ENCODE measurements at regions not wholly inside any gene's neighbourhood (a gene's known extent, or its start where the extent isn't known, plus 50 kb on each side); places are given as distances from the start of the nearest gene placed in this dataset.
"Not testable (repeated sequence)": the region's sequence is repeated elsewhere in the genome, so short reads cannot be mapped to it uniquely, and the experiment has no call there.

DNA sequence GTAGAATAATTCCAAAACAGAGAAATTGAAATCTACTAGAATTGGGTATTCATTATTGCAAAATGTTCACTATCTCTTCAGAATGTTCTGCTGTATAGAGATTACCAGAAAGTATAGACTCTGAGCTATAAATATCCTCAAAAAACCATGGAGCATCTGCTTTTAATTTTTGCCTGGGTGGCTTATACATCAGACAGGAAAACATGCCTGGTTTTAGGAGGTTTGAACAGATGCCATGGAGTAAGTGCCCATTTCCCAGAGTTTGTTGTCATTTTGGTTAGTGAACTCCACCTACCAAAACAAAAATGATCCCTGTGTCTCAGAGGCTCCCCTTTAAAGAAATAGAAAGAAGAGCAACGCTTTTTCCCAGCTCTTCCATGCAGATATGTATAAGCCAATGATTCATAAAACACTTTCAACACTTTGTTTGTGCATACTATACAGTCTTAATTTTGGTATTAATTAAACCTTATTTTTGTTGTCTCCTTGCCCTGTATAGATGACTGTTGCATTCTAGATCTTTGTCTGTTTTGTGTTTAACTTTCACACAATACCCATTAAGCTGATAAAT lies 68.7 kb downstream of the MEPE start:
- no peak for DNase-seq

GRCh38 chr4:87904639-87905160 lies 70.8 kb upstream of the SPP1 start:
- DNase-seq = no peak

GRCh38 chr4:87908336-87908735 lies 67.2 kb upstream of the SPP1 start:
- DNase-seq = no peak

DNA sequence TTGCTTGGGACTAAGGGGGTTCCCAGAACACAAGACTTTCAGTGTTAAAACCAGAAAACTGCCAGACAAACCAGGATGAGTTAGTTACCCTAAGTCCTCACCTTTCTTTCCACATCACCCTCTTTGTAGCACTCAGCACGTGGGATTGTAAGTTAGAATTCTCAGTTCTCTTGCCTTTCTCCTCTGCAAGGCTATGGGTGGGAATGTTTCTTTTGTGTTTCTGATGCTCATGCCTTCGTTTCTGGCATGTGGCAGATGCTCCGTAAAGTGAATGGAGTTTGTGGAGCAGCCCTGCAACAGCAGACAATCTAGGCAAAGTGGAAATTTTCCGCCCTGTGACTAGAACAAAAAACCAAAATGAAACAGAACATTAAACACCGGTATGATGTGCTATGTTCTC lies 64.7 kb upstream of the SPP1 start:
- DNase-seq = no peak

GRCh38 chr4:87911252-87911774 lies 64.2 kb upstream of the SPP1 start:
- DNase-seq = no peak

- no peak for DNase-seq
These were observed 63.1 kb upstream of the SPP1 start for GRCh38 chr4:87912164-87913004.

DNA sequence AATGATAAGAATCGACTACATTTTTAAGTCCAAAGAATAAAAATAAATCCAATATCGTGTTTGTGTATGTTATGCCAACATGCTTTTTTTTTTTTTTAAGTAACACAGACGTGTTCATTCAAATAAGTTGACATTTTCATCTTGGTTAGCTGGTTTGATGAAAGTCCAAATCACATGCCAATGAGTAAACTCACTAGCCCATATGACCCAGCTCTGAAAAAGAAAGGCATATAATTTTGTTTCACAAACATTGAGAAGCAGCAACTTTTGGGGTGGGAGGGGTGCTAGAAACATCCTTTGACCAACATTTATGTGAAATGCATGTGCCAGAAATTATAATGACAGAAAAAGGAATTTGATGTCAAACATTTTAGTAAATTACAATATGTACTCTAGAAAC lies 61.6 kb upstream of the SPP1 start:
- DNase-seq = no peak

- DNase-seq = no peak
These were observed 59.9 kb upstream of the SPP1 start for GRCh38 chr4:87915621-87916020.

GRCh38 chr4:87916626-87917025 lies 58.9 kb upstream of the SPP1 start:
- peak; percentile 63 for DNase-seq

DNA sequence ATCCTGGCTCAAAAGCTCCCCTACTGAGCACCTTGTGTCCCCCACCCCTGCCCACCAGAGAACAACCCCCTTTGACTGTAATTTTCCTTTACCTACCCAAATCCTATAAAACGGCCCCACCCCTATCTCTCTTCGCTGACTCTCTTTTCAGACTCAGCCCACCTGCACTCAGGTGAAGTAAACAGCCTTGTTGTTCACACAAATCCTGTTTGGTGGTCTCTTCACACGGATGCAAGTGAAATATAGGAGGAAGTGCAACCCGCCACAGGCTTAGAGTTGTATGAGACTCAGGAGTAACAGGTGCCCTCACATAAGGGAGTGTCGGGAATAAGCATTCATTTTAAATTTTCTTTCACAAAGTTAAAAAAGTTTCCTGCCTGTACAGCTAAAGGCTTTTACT lies 57.6 kb upstream of the SPP1 start:
- DNase-seq = not testable (repeated sequence)

- DNase-seq = no peak
These were observed 57.0 kb upstream of the SPP1 start for GRCh38 chr4:87918314-87919058.

DNA sequence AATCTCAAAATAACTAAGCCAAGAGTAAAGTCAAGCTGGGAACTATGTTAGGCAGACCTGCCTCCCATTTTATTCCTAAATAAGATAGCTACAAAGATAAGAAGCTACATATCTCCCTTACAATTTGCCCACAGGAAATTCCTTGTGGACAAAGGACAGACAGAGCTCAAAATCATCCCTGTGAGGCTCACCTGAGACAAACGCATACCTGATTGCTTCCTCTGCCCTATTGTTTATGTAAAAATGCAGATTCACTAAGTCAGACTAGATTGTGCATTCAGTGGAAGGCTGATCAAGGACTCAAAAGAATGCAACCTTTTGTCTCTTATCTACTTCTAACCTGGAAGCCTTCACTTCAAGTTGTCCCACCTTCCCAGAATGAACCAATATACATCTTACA lies 56.2 kb upstream of the SPP1 start:
- not testable (repeated sequence) for DNase-seq

- no peak for DNase-seq
These were observed 55.6 kb upstream of the SPP1 start for GRCh38 chr4:87919941-87920340.

DNA sequence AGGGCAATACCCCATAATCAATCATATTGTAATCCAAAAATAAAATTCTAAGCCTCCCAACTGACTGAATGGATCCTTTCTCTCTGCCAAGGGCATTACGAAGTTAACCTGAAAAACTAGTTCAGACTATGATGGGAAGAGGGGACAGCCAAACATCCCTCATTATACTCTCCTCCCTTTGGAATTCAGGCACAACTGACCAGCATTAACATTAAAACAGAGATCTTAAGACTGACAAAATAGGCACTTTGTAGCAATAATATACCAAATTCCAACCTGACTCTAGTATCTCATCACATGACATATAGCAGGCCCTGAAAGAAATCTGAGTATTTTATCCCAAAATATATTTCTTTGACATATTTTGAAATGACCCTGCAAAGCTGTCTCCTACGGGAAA lies 55.0 kb upstream of the SPP1 start:
- no peak for DNase-seq

DNA sequence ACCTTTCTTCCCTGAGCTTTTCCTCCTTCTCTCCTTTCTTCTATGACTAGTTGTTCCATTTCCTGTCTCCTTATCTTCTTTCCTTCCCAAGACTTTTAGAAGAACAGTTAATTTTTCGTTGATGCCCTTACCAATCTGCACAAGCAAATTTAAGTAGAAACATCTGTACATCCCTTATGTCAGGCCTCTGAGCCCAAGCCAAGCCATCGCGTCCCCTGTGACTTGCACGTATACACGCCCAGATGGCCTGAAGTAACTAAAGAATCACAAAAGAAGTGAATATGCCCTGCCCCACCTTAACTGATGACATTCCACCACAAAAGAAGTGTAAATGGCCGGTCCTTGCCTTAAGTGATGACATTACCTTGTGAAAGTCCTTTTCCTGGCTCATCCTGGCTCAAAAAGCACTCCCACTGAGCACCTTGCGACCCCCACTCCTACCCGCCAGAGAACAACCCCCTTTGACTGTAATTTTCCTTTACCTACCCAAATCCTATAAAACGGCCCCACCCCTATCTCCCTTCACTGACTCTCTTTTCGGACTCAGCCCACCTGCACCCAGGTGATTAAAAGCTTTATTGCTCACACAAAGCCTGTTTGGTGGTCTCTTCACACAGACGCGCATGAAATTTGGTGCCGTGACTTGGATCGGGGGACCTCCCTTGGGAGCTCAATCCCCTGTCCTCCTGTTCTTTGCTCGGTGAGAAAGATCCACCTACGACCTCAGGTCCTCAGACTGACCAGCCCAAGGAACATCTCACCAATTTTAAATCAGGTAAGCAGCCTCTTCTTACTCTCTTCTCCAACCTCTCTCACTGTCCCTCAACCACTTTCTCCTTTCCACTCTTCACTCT lies 53.7 kb upstream of the SPP1 start:
- not testable (repeated sequence) for DNase-seq

- not testable (repeated sequence) for DNase-seq
These were observed 51.4 kb upstream of the SPP1 start for GRCh38 chr4:87924146-87924545.

All from left hindlimb (tissue), 1 donor.